NCI-H526 (cell line): ENCODE measurements at regions not wholly inside any gene's neighbourhood (a gene's known extent, or its start where the extent isn't known, plus 50 kb on each side); places are given as distances from the start of the nearest gene placed in this dataset.
A peak's percentile ranks its signal among the peaks of the same experiment; 100 is the strongest.

Source experiments
- DNase-seq, 2 experiments: peaks; one replicate each; lab custom pipeline; 2025; lab: John Stamatoyannopoulos, UW

GRCh38 chr22:48212727-48213126 lies 1450.3 kb downstream of the TBC1D22A start:
- no peak for DNase-seq

GRCh38 chr22:48210812-48211211 lies 1448.4 kb downstream of the TBC1D22A start:
- DNase-seq, result no peak

- peak in 1 of 2 experiments; percentile 6 for DNase-seq
Observed at GRCh38 chr22:48210198-48210580, 1447.7 kb downstream of the TBC1D22A start.

- DNase-seq, result no peak
Observed at GRCh38 chr22:48209473-48210197, 1447.2 kb downstream of the TBC1D22A start.

GRCh38 chr22:48208894-48209293 lies 1446.4 kb downstream of the TBC1D22A start:
- no peak for DNase-seq

- no peak for DNase-seq
Observed at GRCh38 chr22:48207919-48208535, 1445.6 kb downstream of the TBC1D22A start.

GRCh38 chr22:48205790-48206189 lies 1443.3 kb downstream of the TBC1D22A start:
- no peak for DNase-seq

GRCh38 chr22:48205161-48205560 lies 1442.7 kb downstream of the TBC1D22A start:
- DNase-seq, result no peak

- DNase-seq, result no peak
Observed at GRCh38 chr22:48204296-48204695, 1441.8 kb downstream of the TBC1D22A start.

GRCh38 chr22:48199667-48200066 lies 1437.2 kb downstream of the TBC1D22A start:
- no peak for DNase-seq

- no peak for DNase-seq
Observed at GRCh38 chr22:48198489-48199459, 1436.3 kb downstream of the TBC1D22A start.

- DNase-seq, result no peak
Observed at GRCh38 chr22:48197189-48197690, 1434.8 kb downstream of the TBC1D22A start.

- no peak for DNase-seq
Observed at GRCh38 chr22:48192920-48193319, 1430.5 kb downstream of the TBC1D22A start.

- no peak for DNase-seq
Observed at GRCh38 chr22:48192071-48192470, 1429.6 kb downstream of the TBC1D22A start.

- DNase-seq, result no peak
Observed at GRCh38 chr22:48188231-48188721, 1425.8 kb downstream of the TBC1D22A start.

GRCh38 chr22:48187356-48187755 lies 1424.9 kb downstream of the TBC1D22A start:
- no peak for DNase-seq

- no peak for DNase-seq
Observed at GRCh38 chr22:48186146-48186790, 1423.8 kb downstream of the TBC1D22A start.

- no peak for DNase-seq
Observed at GRCh38 chr22:48185071-48186055, 1422.9 kb downstream of the TBC1D22A start.

GRCh38 chr22:48182846-48183805 lies 1420.7 kb downstream of the TBC1D22A start:
- DNase-seq, result no peak
